ENCODE measurements at regions not wholly inside any gene's neighbourhood (a gene's known extent, or its start where the extent isn't known, plus 50 kb on each side); places are given as distances from the start of the nearest gene placed in this dataset.

DNA sequence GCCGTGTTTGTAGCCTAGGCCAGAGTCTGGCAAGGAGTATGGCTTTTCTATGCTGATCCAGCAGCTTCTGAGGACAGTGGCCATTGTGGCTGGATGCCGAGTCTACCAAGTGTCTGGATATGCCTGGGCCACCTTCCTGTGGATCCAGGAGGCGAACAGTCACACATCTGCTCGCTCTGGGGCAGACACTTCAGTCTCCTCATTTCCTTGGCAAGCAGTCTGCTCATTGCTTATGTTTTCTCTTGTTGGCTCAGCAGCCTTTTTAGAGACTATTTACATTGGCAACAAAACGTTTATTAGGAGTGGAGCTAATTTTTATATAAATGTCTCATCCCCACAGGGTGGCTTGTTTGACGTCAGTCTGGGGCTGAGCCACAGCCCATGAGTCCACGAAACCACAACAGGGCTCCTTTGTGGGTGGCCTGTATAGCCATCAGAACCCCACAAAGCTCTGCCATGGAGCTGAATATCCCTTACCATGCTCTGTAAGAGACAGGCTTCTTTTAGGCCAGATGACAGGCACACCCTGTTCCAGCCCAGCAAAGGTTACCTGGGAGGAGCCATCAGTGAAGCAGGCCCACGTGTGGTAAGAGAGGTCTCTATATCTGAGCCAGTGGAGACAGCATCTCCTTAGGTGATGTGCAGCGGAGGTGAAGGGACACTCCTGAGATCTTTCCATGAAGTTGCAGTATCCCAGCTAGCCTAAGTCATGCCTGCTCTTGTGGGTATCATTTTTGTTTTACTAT is 221.7 kb downstream of the DIRAS2 start:
- Histone ChIP-seq H3K27me3 (replicated peaks in 1 of 2; ENCODE audit: control insufficient read depth in 2 of 2, insufficient read depth in 2 of 2, low read length in 1 of 2) (no peaks in the 10 kb centered on the region), H3K4me3 (no peak overlapping the region), H3K9ac (ENCODE audit: control insufficient read depth, insufficient read depth, low read length) (no peak overlapping the region), H4K20me1 (ENCODE audit: control insufficient read depth, insufficient read depth) (no peaks in the 10 kb centered on the region), H3K4me1 (ENCODE audit: control insufficient read depth, insufficient read depth, low read length) (no peaks in the 10 kb centered on the region), H3K79me2 (ENCODE audit: control insufficient read depth, insufficient read depth, low read length) (no peaks in the 10 kb centered on the region), H3K4me2 (ENCODE audit: control insufficient read depth, insufficient read depth) (no peak overlapping the region), H3K36me3 (ENCODE audit: control insufficient read depth in 2 of 2, insufficient read depth in 2 of 2, low read length in 1 of 2) (no peaks in the 10 kb centered on the region), H3K27ac (ENCODE audit: control insufficient read depth, insufficient read depth) (no peak overlapping the region), H2AFZ (ENCODE audit: control insufficient read depth, low read depth, low read length) (no peak overlapping the region), H3K9me3 (replicated peaks; ENCODE audit: control insufficient read depth, insufficient read depth, low read length) (no peaks in the 10 kb centered on the region)
- intact Hi-C loops (cut with micrococcal nuclease; ENCODE audit: unreplicated experiment) (no loop called here), in situ Hi-C loops (cut with MboI) (no loop called here)
- ChIA-PET RAD21 (ENCODE audit: unreplicated experiment) (no interaction called here), POLR2A (no interaction called here), CTCF (no interaction called here), SMC1A (ENCODE audit: uncharacterized antibody, unreplicated experiment) (no interaction called here)
- BruUV-seq (replicated peaks) = no TSS peak
- DNase-seq (ENCODE audit: low read depth, low spot score) (no peak), ATAC-seq (no peak), FAIRE-seq (no peak)
- 15% methylated on average over 9 of the region's 9 CpGs for WGBS (ENCODE audit: insufficient coverage, insufficient replicate concordance, low lambda C conversion rate, missing lambda C conversion rate)
- TF ChIP-seq BACH1 (IDR thresholded peaks at IDR 0.05; ENCODE audit: borderline replicate concordance) = no peak
- TF ChIP-seq, protein P1, sequence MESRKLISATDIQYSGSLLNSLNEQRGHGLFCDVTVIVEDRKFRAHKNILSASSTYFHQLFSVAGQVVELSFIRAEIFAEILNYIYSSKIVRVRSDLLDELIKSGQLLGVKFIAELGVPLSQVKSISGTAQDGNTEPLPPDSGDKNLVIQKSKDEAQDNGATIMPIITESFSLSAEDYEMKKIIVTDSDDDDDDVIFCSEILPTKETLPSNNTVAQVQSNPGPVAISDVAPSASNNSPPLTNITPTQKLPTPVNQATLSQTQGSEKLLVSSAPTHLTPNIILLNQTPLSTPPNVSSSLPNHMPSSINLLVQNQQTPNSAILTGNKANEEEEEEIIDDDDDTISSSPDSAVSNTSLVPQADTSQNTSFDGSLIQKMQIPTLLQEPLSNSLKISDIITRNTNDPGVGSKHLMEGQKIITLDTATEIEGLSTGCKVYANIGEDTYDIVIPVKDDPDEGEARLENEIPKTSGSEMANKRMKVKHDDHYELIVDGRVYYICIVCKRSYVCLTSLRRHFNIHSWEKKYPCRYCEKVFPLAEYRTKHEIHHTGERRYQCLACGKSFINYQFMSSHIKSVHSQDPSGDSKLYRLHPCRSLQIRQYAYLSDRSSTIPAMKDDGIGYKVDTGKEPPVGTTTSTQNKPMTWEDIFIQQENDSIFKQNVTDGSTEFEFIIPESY (IDR thresholded peaks at IDR 0.05) = no peak
- no peak for TF ChIP-seq NFYB (IDR thresholded peaks at IDR 0.05; ENCODE audit: insufficient read depth, low read depth, low read length)
- no peak for TF ChIP-seq RB1 (IDR thresholded peaks at IDR 0.05; ENCODE audit: borderline replicate concordance)
- TF ChIP-seq, protein P2, sequence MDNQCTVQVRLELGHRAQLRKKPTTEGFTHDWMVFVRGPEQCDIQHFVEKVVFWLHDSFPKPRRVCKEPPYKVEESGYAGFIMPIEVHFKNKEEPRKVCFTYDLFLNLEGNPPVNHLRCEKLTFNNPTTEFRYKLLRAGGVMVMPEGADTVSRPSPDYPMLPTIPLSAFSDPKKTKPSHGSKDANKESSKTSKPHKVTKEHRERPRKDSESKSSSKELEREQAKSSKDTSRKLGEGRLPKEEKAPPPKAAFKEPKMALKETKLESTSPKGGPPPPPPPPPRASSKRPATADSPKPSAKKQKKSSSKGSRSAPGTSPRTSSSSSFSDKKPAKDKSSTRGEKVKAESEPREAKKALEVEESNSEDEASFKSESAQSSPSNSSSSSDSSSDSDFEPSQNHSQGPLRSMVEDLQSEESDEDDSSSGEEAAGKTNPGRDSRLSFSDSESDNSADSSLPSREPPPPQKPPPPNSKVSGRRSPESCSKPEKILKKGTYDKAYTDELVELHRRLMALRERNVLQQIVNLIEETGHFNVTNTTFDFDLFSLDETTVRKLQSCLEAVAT (IDR thresholded peaks at IDR 0.05) = no peak
